Neural cell (in vitro differentiated cells): ENCODE measurements at regions not wholly inside any gene's neighbourhood (a gene's known extent, or its start where the extent isn't known, plus 50 kb on each side); places are given as distances from the start of the nearest gene placed in this dataset.

Experiments used
- H2AFZ ChIP-seq: fragments of 200-600, 300-800 bp; sonication (generic), shearing (Covaris generic); 2 replicates; pipeline ENCODE4 v1.6.0; 2014; ENCODE audit warnings: low read depth, mild to moderate bottlenecking, antibody characterized with exemption, low read length, moderate library complexity
- H3F3A ChIP-seq: fragments of 200-600 bp; shearing (Covaris generic); 2 replicates; pipeline ENCODE4 v1.6.1; 2016; ENCODE audit warnings: mild to moderate bottlenecking, moderate library complexity, mixed read lengths, antibody characterized with exemption, low read length; ENCODE audit not compliant: insufficient read depth, poor library complexity, severe bottlenecking
- H3K27ac ChIP-seq: fragments of 200-600, 300-800 bp; sonication (generic), shearing (Covaris generic); 2 replicates; pipeline ENCODE4 v1.5.1; 2014; ENCODE audit warnings: mild to moderate bottlenecking, low read length, moderate library complexity
- H3K27me3 ChIP-seq: fragments of 300-800, 200-600 bp; sonication (generic), shearing (Covaris generic); 2 replicates; pipeline ENCODE4 v1.6.0; 2014; ENCODE audit warnings: mild to moderate bottlenecking, low read depth, low read length, moderate library complexity; ENCODE audit not compliant: insufficient read depth
- H3K36me3 ChIP-seq: fragments of 300-800, 200-600 bp; sonication (generic), shearing (Covaris generic); 2 replicates; pipeline ENCODE4 v1.5.1; 2014; ENCODE audit warnings: mild to moderate bottlenecking, antibody characterized with exemption, low read length, moderate library complexity; ENCODE audit not compliant: insufficient read depth
- H3K4me2 ChIP-seq: fragments of 300-800, 200-600 bp; sonication (generic), shearing (Covaris generic); 2 replicates; pipeline ENCODE4 v1.6.0; 2014; ENCODE audit warnings: mild to moderate bottlenecking, low read length
- H3K4me3 ChIP-seq: fragments of 300-800, 200-600 bp; sonication (generic), shearing (Covaris generic); 2 replicates; pipeline ENCODE4 v1.5.1; 2014; ENCODE audit warnings: mild to moderate bottlenecking, low read length, moderate library complexity
- H3K79me2 ChIP-seq: fragments of 200-600 bp; shearing (Covaris generic); replicated peaks from 2 replicates; pipeline ENCODE4 v1.6.0; 2014; ENCODE audit warnings: mild to moderate bottlenecking, low read length, moderate library complexity; ENCODE audit not compliant: insufficient read depth
- H3K9ac ChIP-seq: fragments of 300-800, 200-600 bp; sonication (generic), shearing (Covaris generic); 2 replicates; pipeline ENCODE4 v1.6.1; 2016; ENCODE audit warnings: mild to moderate bottlenecking, low read length, mixed read lengths
- H3K9me2 ChIP-seq: fragments of 200-600 bp; shearing (Covaris generic); 2 replicates; pipeline ENCODE4 v1.6.1; 2016; ENCODE audit warnings: mild to moderate bottlenecking, low read length, mixed read lengths; ENCODE audit not compliant: insufficient read depth
- H3K9me3 ChIP-seq: fragments of 200-600, 300-800 bp; sonication (generic), shearing (Covaris generic); 2 replicates; pipeline ENCODE4 v1.6.1; 2016; ENCODE audit warnings: mild to moderate bottlenecking, mixed run types, low read length, moderate library complexity, mixed read lengths
- H4K20me1 ChIP-seq: fragments of 200-600 bp; shearing (Covaris generic); 2 replicates; pipeline ENCODE4 v1.6.1; 2016; ENCODE audit warnings: mild to moderate bottlenecking, mixed run types; ENCODE audit not compliant: insufficient read depth
- MXI1 ChIP-seq: fragments of 450-650 bp; conservative IDR thresholded peaks from 2 replicates; pipeline ENCODE4 v1.6.1; 2014; ENCODE audit warnings: antibody characterized with exemption, mild to moderate bottlenecking; ENCODE audit not compliant: poor library complexity, severe bottlenecking
- REST ChIP-seq: IDR thresholded peaks from 2 replicates; pipeline ENCODE4 v1.6.1; 2012; ENCODE audit warnings: borderline replicate concordance
- SMC3 ChIP-seq: fragments of 450-650 bp; conservative IDR thresholded peaks from 2 replicates; pipeline ENCODE4 v1.6.1; 2014; ENCODE audit warnings: antibody characterized with exemption, mild to moderate bottlenecking, moderate library complexity; ENCODE audit not compliant: poor library complexity
- TAF1 ChIP-seq: IDR thresholded peaks from 2 replicates; pipeline ENCODE4 v1.6.1; 2012; ENCODE audit warnings: low read depth
- TF ChIP-seq, protein P1 (sequence below): fragments of 450-650 bp; IDR thresholded peaks from 2 replicates; pipeline ENCODE4 v1.5.1; 2014; ENCODE audit warnings: antibody characterized with exemption, mild to moderate bottlenecking, moderate library complexity; ENCODE audit not compliant: poor library complexity, severe bottlenecking

GRCh38 chrY:8041238-8041637, 1129.7 kb upstream of the AMELY start:
- H3K9me3 ChIP-seq, result no peaks in the 10 kb centered on the region
- H3K79me2 ChIP-seq, result no peaks in the 10 kb centered on the region
- H3K9ac ChIP-seq, result no peak overlapping the region
- no peaks in the 10 kb centered on the region for H3K36me3 ChIP-seq
- no peak overlapping the region for H3K4me3 ChIP-seq
- H2AFZ ChIP-seq, result no peak overlapping the region
- no peaks in the 10 kb centered on the region for H3K27me3 ChIP-seq
- H3K4me2 ChIP-seq, result no peak overlapping the region
- TF ChIP-seq, protein P1, sequence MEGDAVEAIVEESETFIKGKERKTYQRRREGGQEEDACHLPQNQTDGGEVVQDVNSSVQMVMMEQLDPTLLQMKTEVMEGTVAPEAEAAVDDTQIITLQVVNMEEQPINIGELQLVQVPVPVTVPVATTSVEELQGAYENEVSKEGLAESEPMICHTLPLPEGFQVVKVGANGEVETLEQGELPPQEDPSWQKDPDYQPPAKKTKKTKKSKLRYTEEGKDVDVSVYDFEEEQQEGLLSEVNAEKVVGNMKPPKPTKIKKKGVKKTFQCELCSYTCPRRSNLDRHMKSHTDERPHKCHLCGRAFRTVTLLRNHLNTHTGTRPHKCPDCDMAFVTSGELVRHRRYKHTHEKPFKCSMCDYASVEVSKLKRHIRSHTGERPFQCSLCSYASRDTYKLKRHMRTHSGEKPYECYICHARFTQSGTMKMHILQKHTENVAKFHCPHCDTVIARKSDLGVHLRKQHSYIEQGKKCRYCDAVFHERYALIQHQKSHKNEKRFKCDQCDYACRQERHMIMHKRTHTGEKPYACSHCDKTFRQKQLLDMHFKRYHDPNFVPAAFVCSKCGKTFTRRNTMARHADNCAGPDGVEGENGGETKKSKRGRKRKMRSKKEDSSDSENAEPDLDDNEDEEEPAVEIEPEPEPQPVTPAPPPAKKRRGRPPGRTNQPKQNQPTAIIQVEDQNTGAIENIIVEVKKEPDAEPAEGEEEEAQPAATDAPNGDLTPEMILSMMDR, result no peak
- TF ChIP-seq TAF1, result no peak
- TF ChIP-seq REST, result no peak
- TF ChIP-seq MXI1, result no peak
- H4K20me1 ChIP-seq, result no peaks in the 10 kb centered on the region
- H3K9me2 ChIP-seq, result no peaks in the 10 kb centered on the region
- no peaks in the 10 kb centered on the region for H3F3A ChIP-seq
- no peak overlapping the region for H3K27ac ChIP-seq

- Histone ChIP-seq H3K4me3 (no peak overlapping the region), H3F3A (no peaks in the 10 kb centered on the region), H3K36me3 (no peaks in the 10 kb centered on the region), H3K9me3 (no peaks in the 10 kb centered on the region), H4K20me1 (no peaks in the 10 kb centered on the region), H3K9me2 (no peaks in the 10 kb centered on the region), H3K27me3 (no peaks in the 10 kb centered on the region), H3K9ac (no peak overlapping the region), H3K79me2 (no peaks in the 10 kb centered on the region), H3K27ac (no peak overlapping the region), H2AFZ (no peak overlapping the region), H3K4me2 (no peak overlapping the region)
- no peak for TF ChIP-seq SMC3
- no peak for TF ChIP-seq REST
- no peak for TF ChIP-seq MXI1
Observed at GRCh38 chrY:8036563-8036962, 1125.0 kb upstream of the AMELY start.
